IgD-negative memory B cell (primary cell): ENCODE measurements at regions not wholly inside any gene's neighbourhood (a gene's known extent, or its start where the extent isn't known, plus 50 kb on each side); places are given as distances from the start of the nearest gene placed in this dataset.

ENCODE experiments used
- H3K27ac Mint-ChIP-seq, 3 donors: one replicate each; pipeline ENCODE4 v1.8.0; 2020 to 2022; ENCODE audit warnings: mild to moderate bottlenecking in 3 of 3, mixed read lengths in 3 of 3, moderate library complexity in 1 of 3
- H3K27me3 Mint-ChIP-seq: one replicate; pipeline ENCODE4 v1.8.0; 2021; ENCODE audit warnings: mixed read lengths
- H3K36me3 Mint-ChIP-seq: one replicate; pipeline ENCODE4 v1.8.0; 2020; ENCODE audit warnings: mild to moderate bottlenecking, mixed read lengths
- H3K4me1 Mint-ChIP-seq, 3 donors: one replicate each; pipeline ENCODE4 v1.8.0; 2020 to 2022; ENCODE audit warnings: mixed read lengths in 3 of 3, mild to moderate bottlenecking in 1 of 3
- H3K4me3 Mint-ChIP-seq, 4 donors: one replicate each; pipeline ENCODE4 v1.8.0; 2020 to 2022; ENCODE audit warnings: mild to moderate bottlenecking in 4 of 4, mixed read lengths in 4 of 4, moderate library complexity in 3 of 4
- H3K9me3 Mint-ChIP-seq, 3 donors: one replicate each; pipeline ENCODE4 v1.8.0; 2020 to 2021; ENCODE audit warnings: mixed read lengths in 3 of 3, mild to moderate bottlenecking in 1 of 3

DNA sequence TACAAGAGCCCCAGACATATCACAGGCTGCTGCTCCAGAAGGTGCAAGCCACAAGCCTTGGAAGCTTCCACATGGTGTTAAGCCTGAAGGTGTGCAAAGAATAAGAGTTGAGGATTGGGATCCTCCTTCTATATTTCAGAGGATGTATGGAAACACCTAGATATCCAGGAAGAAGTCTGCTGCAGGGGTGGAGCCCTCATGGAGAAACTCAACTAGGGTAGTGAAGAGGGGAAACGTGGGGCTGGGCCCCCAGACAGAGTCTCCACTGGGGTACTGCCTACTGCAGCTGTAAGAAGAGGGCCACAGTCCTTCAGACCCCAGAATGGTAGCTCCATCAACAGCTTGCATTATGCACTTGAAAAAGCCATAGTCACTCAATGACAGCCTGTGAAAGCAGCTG is 1444.0 kb downstream of the SLITRK1 start:
- no peak overlapping the region for H3K27ac Mint-ChIP-seq
- peaks cover 3 to 15% (median 9%) of the 10 kb centered on the region in 3 donors for H3K9me3 Mint-ChIP-seq
- H3K4me3 Mint-ChIP-seq, result no peak overlapping the region
- no peaks in the 10 kb centered on the region for H3K27me3 Mint-ChIP-seq
- no peaks in the 10 kb centered on the region for H3K36me3 Mint-ChIP-seq
- no peaks in the 10 kb centered on the region for H3K4me1 Mint-ChIP-seq

DNA sequence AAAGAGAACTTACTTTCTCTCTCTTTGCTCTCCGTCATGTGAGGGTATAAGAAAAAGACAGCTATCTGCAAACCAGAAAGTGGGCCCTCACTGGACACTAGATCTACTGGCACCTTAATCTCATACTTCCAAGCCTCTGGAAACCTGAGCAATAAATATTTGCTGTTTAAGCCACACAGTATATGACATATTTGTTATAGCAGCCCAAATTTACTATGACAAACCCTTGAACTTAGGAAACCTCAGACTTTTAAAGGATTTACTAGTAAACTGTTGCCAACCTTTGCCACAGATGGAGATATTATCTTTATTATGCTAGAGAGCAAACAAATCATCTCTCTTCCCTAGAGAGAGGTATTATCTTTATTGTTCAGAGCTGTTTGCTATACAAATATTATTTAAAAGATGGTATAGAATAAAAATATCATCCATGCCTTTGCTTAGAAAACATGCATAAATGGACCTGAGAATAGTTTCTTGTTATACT is 1446.1 kb downstream of the SLITRK1 start:
- H3K9me3 Mint-ChIP-seq, result peaks cover 1 to 15% (median 9%) of the 10 kb centered on the region in 3 donors
- H3K36me3 Mint-ChIP-seq, result no peaks in the 10 kb centered on the region
- no peaks in the 10 kb centered on the region for H3K27me3 Mint-ChIP-seq
- no peaks in the 10 kb centered on the region for H3K4me1 Mint-ChIP-seq
- no peak overlapping the region for H3K4me3 Mint-ChIP-seq
- no peak overlapping the region for H3K27ac Mint-ChIP-seq

- Mint-ChIP-seq H3K4me3 (no peak overlapping the region), H3K27ac (no peak overlapping the region), H3K9me3 (peaks cover 1 to 6% (median 2%) of the 10 kb centered on the region in 3 donors), H3K27me3 (no peaks in the 10 kb centered on the region), H3K36me3 (peaks cover 1% of the 10 kb centered on the region), H3K4me1 (no peaks in the 10 kb centered on the region)
These were observed 1449.3 kb downstream of the SLITRK1 start for GRCh38 chr13:82432949-82433348.

DNA sequence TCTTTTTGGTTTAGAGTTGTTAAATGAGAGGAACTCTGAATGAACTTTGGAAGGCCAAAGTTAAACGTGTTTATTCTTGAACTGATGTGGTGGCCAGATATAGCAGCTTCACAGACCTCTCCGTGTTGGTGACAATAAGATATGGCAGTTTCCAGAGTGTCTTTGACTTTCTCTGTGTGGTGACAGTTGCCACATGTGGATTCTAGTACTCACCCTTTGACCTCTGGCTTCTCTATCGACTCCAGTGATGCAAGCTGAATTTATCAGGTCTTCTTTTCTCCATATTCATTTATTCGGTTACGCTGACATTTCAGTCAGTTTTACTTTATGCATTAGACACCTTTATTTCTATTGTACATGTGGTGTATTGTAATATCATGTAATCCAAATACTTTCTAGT is 1469.5 kb downstream of the SLITRK1 start:
- Mint-ChIP-seq H3K4me3 (no peak overlapping the region), H3K36me3 (no peaks in the 10 kb centered on the region), H3K27me3 (no peaks in the 10 kb centered on the region), H3K27ac (no peak overlapping the region), H3K9me3 (peaks cover 0 to 4% (median 3%) of the 10 kb centered on the region in 3 donors), H3K4me1 (peaks cover 0 to 1% (median 0%) of the 10 kb centered on the region in 3 donors)

GRCh38 chr13:82407321-82407720 is 1475.0 kb downstream of the SLITRK1 start:
- Mint-ChIP-seq H3K36me3 (no peaks in the 10 kb centered on the region), H3K27me3 (no peaks in the 10 kb centered on the region), H3K4me1 (peaks cover 0 to 1% (median 0%) of the 10 kb centered on the region in 3 donors), H3K4me3 (no peak overlapping the region), H3K27ac (no peak overlapping the region), H3K9me3 (peaks cover 2 to 10% (median 8%) of the 10 kb centered on the region in 3 donors)

GRCh38 chr13:82374719-82375118 is 1507.6 kb downstream of the SLITRK1 start:
- H3K4me1 Mint-ChIP-seq, result no peaks in the 10 kb centered on the region
- no peak overlapping the region for H3K4me3 Mint-ChIP-seq
- no peak overlapping the region for H3K27ac Mint-ChIP-seq
- H3K9me3 Mint-ChIP-seq, result peaks cover 0 to 4% (median 0%) of the 10 kb centered on the region in 3 donors
- H3K27me3 Mint-ChIP-seq, result no peaks in the 10 kb centered on the region
- no peaks in the 10 kb centered on the region for H3K36me3 Mint-ChIP-seq

GRCh38 chr13:82370316-82370715 is 1512.0 kb downstream of the SLITRK1 start:
- H3K4me1 Mint-ChIP-seq, result no peaks in the 10 kb centered on the region
- no peak overlapping the region for H3K27ac Mint-ChIP-seq
- H3K36me3 Mint-ChIP-seq, result no peaks in the 10 kb centered on the region
- peaks cover 0 to 6% (median 0%) of the 10 kb centered on the region in 3 donors for H3K9me3 Mint-ChIP-seq
- H3K27me3 Mint-ChIP-seq, result no peaks in the 10 kb centered on the region
- H3K4me3 Mint-ChIP-seq, result no peak overlapping the region

DNA sequence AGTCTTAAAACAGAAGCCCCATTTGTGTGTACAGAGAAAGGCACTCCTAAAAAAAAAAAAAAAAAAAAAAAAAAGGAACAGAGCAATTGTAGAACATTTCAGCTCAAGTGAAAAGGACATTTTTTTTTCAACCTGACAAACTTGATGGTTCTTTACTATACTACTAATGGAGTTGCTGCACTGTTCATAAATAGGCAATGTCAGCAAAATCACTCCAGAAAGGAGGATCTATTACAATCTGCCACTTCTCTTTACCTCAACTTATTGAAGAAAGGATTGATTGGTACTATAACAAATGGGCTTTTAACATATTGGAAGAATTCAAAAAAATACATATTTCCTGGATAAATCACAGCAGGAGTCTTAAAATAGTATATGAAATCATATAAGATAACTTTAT is 1517.7 kb downstream of the SLITRK1 start:
- H3K4me1 Mint-ChIP-seq, result no peaks in the 10 kb centered on the region
- no peak overlapping the region for H3K27ac Mint-ChIP-seq

DNA sequence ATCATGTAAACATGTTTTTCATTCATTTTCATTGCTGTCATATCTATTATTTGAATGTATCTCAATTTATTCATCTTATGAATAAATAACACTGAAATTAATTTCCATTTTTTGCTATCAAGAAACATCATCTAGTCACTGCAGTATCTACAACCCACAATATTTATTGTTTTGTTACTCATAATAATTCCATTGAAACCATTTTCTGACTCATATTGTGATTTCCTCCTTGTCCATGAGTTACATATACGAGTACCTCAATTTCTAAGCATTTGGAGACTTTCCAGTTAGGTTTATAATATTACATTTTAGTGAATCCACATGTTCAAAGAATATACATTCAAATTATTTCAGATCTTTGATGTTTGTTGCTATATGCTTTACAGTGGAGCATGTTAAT is 1524.0 kb downstream of the SLITRK1 start:
- Mint-ChIP-seq H3K27ac (no peak overlapping the region), H3K4me3 (no peak overlapping the region), H3K36me3 (no peaks in the 10 kb centered on the region), H3K27me3 (no peaks in the 10 kb centered on the region), H3K4me1 (no peaks in the 10 kb centered on the region), H3K9me3 (peaks cover 3 to 12% (median 5%) of the 10 kb centered on the region in 3 donors)

More for the DNA sequence above, 1517.7 kb downstream of the SLITRK1 start:
- Mint-ChIP-seq H3K4me3 (no peak overlapping the region), H3K27me3 (no peaks in the 10 kb centered on the region), H3K36me3 (no peaks in the 10 kb centered on the region), H3K9me3 (peaks cover 0 to 8% (median 1%) of the 10 kb centered on the region in 3 donors)

- Mint-ChIP-seq H3K4me1 (no peaks in the 10 kb centered on the region), H3K4me3 (no peak overlapping the region), H3K27me3 (no peaks in the 10 kb centered on the region), H3K9me3 (peaks cover 4 to 12% (median 5%) of the 10 kb centered on the region in 3 donors), H3K27ac (no peak overlapping the region), H3K36me3 (no peaks in the 10 kb centered on the region)
These were observed 1525.4 kb downstream of the SLITRK1 start for GRCh38 chr13:82356667-82357410.

DNA sequence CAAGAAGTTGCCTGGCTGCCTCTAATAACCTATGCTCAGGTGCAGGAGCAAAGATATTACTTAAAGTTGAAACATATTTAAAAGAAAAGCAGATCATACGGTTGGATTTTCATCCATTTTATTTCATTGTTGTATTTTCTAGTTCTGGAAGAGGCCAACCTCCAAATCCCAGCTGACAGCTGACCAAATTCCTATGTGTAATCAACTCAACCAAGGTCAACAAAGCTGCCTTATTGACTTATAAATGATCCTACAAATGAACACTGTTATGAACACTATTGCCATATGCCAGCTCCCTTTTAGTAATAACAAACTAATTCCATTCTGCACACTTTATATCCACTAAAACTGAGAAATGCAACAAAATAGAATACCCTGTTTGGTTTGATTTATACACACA is 1537.4 kb downstream of the SLITRK1 start:
- Mint-ChIP-seq H3K4me1 (no peaks in the 10 kb centered on the region), H3K27me3 (no peaks in the 10 kb centered on the region), H3K36me3 (no peaks in the 10 kb centered on the region), H3K4me3 (no peak overlapping the region), H3K9me3 (peaks cover 2 to 5% (median 3%) of the 10 kb centered on the region in 3 donors), H3K27ac (no peak overlapping the region)

DNA sequence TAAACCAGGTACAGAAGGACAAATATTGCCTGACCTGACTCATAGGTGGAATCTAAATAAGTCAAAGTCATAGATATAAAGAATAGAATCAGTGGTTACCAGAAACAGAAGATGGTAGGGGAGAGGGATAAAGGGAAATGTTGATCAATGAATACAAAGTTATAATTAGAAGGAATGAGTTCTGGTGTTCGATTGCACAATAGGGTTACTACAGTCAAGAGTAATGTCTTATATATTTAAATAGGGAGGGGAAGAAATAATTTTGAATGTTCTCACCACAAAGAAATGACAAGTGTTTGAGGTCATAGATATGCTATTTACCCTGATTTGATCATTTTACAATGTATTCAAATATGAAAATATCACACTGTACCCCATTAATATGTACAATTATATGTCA is 1541.2 kb downstream of the SLITRK1 start:
- H3K36me3 Mint-ChIP-seq, result no peaks in the 10 kb centered on the region
- no peak overlapping the region for H3K4me3 Mint-ChIP-seq
- peaks cover 2 to 8% (median 5%) of the 10 kb centered on the region in 3 donors for H3K9me3 Mint-ChIP-seq
- H3K27ac Mint-ChIP-seq, result no peak overlapping the region
- H3K4me1 Mint-ChIP-seq, result no peaks in the 10 kb centered on the region
- H3K27me3 Mint-ChIP-seq, result no peaks in the 10 kb centered on the region

DNA sequence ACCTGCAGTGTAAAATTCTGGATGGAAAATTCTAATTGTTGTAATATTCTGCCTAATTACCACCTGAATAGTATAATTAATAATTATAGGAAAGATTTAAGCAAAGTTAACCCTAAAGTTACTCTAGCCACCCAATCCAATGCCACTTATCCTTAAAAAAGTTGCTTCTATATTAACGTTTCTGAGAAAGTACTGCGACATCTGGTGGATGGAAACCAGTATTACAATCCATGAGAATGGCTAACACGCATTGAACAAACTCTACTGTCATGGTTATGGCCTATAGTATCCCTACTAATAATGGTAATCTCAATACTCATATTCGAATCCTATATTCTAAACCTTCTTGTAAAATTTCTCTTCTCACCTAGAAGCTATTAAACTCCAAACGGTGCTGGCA is 1551.8 kb downstream of the SLITRK1 start:
- Mint-ChIP-seq H3K27ac (no peak overlapping the region), H3K9me3 (peaks cover 0 to 3% (median 2%) of the 10 kb centered on the region in 3 donors), H3K36me3 (no peaks in the 10 kb centered on the region), H3K4me1 (no peaks in the 10 kb centered on the region), H3K27me3 (no peaks in the 10 kb centered on the region), H3K4me3 (no peak overlapping the region)

GRCh38 chr13:82323101-82323500 is 1559.2 kb downstream of the SLITRK1 start:
- no peaks in the 10 kb centered on the region for H3K27me3 Mint-ChIP-seq
- no peaks in the 10 kb centered on the region for H3K4me1 Mint-ChIP-seq
- H3K36me3 Mint-ChIP-seq, result no peaks in the 10 kb centered on the region
- H3K9me3 Mint-ChIP-seq, result peaks cover 2 to 11% (median 8%) of the 10 kb centered on the region in 3 donors
- no peak overlapping the region for H3K4me3 Mint-ChIP-seq
- no peak overlapping the region for H3K27ac Mint-ChIP-seq

DNA sequence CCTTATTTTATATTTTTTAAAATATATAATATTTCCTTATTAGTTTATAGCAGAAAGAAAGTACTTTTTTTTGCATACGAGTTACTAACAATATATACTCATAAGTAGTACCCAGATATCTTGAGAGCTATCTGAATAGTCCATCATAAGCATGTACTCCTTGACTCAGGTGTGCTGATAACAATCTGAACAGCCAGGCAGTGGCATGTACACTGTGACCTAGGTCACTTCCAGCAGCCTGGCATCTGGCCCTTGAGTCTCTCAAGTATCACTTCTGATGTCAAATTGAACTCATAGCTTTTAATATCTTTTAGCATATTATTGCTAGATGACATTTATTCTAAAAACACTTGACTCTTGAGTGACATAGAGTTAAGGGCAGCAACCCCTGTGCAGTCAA is 1576.7 kb downstream of the SLITRK1 start:
- H3K4me1 Mint-ChIP-seq, result no peaks in the 10 kb centered on the region
- peaks cover 0 to 7% (median 3%) of the 10 kb centered on the region in 3 donors for H3K9me3 Mint-ChIP-seq
- H3K36me3 Mint-ChIP-seq, result no peaks in the 10 kb centered on the region
- H3K4me3 Mint-ChIP-seq, result no peak overlapping the region
- H3K27ac Mint-ChIP-seq, result no peak overlapping the region
- H3K27me3 Mint-ChIP-seq, result no peaks in the 10 kb centered on the region

GRCh38 chr13:82298106-82298505 is 1584.2 kb downstream of the SLITRK1 start:
- Mint-ChIP-seq H3K4me1 (no peaks in the 10 kb centered on the region), H3K36me3 (no peaks in the 10 kb centered on the region), H3K9me3 (peaks cover 1 to 12% (median 4%) of the 10 kb centered on the region in 3 donors), H3K27ac (no peak overlapping the region), H3K27me3 (no peaks in the 10 kb centered on the region), H3K4me3 (no peak overlapping the region)
